Ovary (tissue), 1 donor: ENCODE measurements at regions not wholly inside any gene's neighbourhood (a gene's known extent, or its start where the extent isn't known, plus 50 kb on each side); places are given as distances from the start of the nearest gene placed in this dataset.

Experiments
- EP300 ChIP-seq: sonication (generic); formaldehyde crosslinking; IDR thresholded peaks from one replicate; pipeline ENCODE4 v1.6.1; 2017; ENCODE audit warnings: antibody characterized with exemption
- POLR2A ChIP-seq: fragments of 450-650 bp; IDR thresholded peaks from one replicate; pipeline ENCODE4 v1.6.1; 2017; ENCODE audit warnings: antibody characterized with exemption, mild to moderate bottlenecking, moderate library complexity

DNA sequence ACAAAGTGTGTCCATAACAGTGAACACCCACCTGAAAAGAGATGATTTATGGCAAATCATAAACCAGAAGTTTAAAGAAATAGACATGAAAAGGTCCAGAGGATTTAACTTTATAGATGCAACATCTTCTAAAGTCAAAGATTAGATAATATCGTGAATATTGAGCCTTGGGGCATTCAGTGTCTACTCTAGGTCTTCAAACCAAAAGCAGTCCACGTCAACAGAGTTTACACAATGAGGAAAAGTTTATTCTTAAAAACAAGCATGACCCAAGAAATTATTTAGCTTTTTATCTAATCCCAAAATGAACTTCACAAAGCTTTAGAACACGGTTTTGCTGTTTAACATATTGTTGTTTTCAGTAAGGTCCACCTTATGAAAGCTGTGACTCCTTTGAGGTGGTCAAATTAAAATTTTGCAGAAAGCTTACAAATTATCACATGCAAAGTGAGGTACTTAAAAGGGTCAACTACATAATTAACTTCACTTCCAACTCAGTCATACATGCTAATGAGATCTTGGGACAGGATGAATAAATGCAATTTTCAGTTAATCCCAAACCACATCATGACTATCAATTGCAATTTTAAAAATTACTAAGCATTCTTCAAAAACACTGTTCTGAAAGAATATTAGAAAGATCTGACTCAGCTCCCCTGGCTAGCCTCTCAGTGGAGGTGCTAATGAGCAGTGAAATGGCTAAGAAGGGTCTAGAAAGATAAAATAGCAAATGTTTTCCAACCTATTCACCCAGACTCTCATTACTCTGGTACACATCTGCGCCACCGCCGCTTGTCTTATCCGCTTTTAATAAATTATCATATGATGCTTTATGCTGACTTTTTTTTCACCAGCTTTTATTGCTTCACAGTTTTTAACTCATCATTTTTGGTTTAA, 92.4 kb upstream of the WDR17 start:
- TF ChIP-seq POLR2A (no peak), EP300 (no peak)
